Fibroblast of skin of back (primary cell): ENCODE measurements at regions not wholly inside any gene's neighbourhood (a gene's known extent, or its start where the extent isn't known, plus 50 kb on each side); places are given as distances from the start of the nearest gene placed in this dataset.
A peak's percentile ranks its signal among the peaks of the same experiment; 100 is the strongest.
"Not testable (repeated sequence)": the region's sequence is repeated elsewhere in the genome, so short reads cannot be mapped to it uniquely, and the experiment has no call there.

ENCODE experiments used
- DNase-seq: peaks from one replicate; pipeline ENCODE4 v3.0.0-alpha.2; 2013

GRCh38 chr1:81525085-81525484, 275.6 kb upstream of the ADGRL2 start:
- no peak for DNase-seq

- DNase-seq = no peak
Observed at GRCh38 chr1:81519987-81520386, 280.7 kb upstream of the ADGRL2 start.

- no peak for DNase-seq
Observed at GRCh38 chr1:81517987-81518386, 282.7 kb upstream of the ADGRL2 start.

GRCh38 chr1:81513796-81514354, 286.9 kb upstream of the ADGRL2 start:
- DNase-seq = peak; percentile 15

- DNase-seq = peak; percentile 44
Observed at GRCh38 chr1:81512252-81513003, 288.3 kb upstream of the ADGRL2 start.

- DNase-seq = no peak
Observed at GRCh38 chr1:81511281-81511680, 289.5 kb upstream of the ADGRL2 start.

GRCh38 chr1:81510701-81511100, 290.0 kb upstream of the ADGRL2 start:
- DNase-seq = no peak

- no peak for DNase-seq
Observed at GRCh38 chr1:81509594-81509993, 291.1 kb upstream of the ADGRL2 start.

- DNase-seq = no peak
Observed at GRCh38 chr1:81506699-81507098, 294.0 kb upstream of the ADGRL2 start.

- DNase-seq = no peak
Observed at GRCh38 chr1:81505831-81506230, 294.9 kb upstream of the ADGRL2 start.

- not testable (repeated sequence) for DNase-seq
Observed at GRCh38 chr1:81504820-81505219, 295.9 kb upstream of the ADGRL2 start.

GRCh38 chr1:81502705-81503104, 298.0 kb upstream of the ADGRL2 start:
- not testable (repeated sequence) for DNase-seq

- DNase-seq = not testable (repeated sequence)
Observed at GRCh38 chr1:81501485-81501884, 299.2 kb upstream of the ADGRL2 start.

- DNase-seq = no peak
Observed at GRCh38 chr1:81499487-81499886, 301.2 kb upstream of the ADGRL2 start.

- peak; percentile 1 for DNase-seq
Observed at GRCh38 chr1:81498471-81499462, 302.0 kb upstream of the ADGRL2 start.

GRCh38 chr1:81496349-81496748, 304.4 kb upstream of the ADGRL2 start:
- no peak for DNase-seq

- DNase-seq = no peak
Observed at GRCh38 chr1:81493102-81493869, 307.4 kb upstream of the ADGRL2 start.

- no peak for DNase-seq
Observed at GRCh38 chr1:81492628-81493027, 308.1 kb upstream of the ADGRL2 start.

- no peak for DNase-seq
Observed at GRCh38 chr1:81490614-81491013, 310.1 kb upstream of the ADGRL2 start.

GRCh38 chr1:81489372-81489934, 311.3 kb upstream of the ADGRL2 start:
- DNase-seq = no peak

- DNase-seq = no peak
Observed at GRCh38 chr1:81484284-81484683, 316.4 kb upstream of the ADGRL2 start.

GRCh38 chr1:81478219-81478618, 322.5 kb upstream of the ADGRL2 start:
- no peak for DNase-seq
